H9 (cell line): ENCODE measurements at regions not wholly inside any gene's neighbourhood (a gene's known extent, or its start where the extent isn't known, plus 50 kb on each side); places are given as distances from the start of the nearest gene placed in this dataset.

Experiments
- DNase-seq: peaks from one replicate; pipeline ENCODE4 v3.0.0-alpha.2; 2017
- H2AFZ ChIP-seq: one replicate; pipeline ENCODE4 v1.6.1; 2013; ENCODE audit warnings: mild to moderate bottlenecking, low read length, control low read depth, moderate library complexity
- H2AK5ac ChIP-seq: 2 replicates; pipeline ENCODE4 v1.6.1; 2013; ENCODE audit warnings: low read length, control low read depth, mixed read lengths; ENCODE audit not compliant: insufficient read length
- H2BK120ac ChIP-seq: one replicate; pipeline ENCODE4 v1.6.1; 2013; ENCODE audit warnings: low read depth, mild to moderate bottlenecking, low read length, control low read depth, inconsistent platforms; ENCODE audit not compliant: poor library complexity, severe bottlenecking
- H2BK12ac ChIP-seq: 2 replicates; pipeline ENCODE4 v1.6.1; 2013; ENCODE audit warnings: low read length, control low read depth, mixed read lengths, low read depth; ENCODE audit not compliant: insufficient read length
- H2BK15ac ChIP-seq: 2 replicates; pipeline ENCODE4 v1.6.1; 2013; ENCODE audit warnings: low read depth, low read length, control low read depth
- H2BK20ac ChIP-seq: one replicate; pipeline ENCODE4 v1.6.1; 2013; ENCODE audit warnings: low read depth, mild to moderate bottlenecking, low read length, control low read depth, inconsistent platforms; ENCODE audit not compliant: poor library complexity, severe bottlenecking
- H2BK5ac ChIP-seq: 2 replicates; pipeline ENCODE4 v1.6.1; 2013; ENCODE audit warnings: low read length, control low read depth, mixed read lengths; ENCODE audit not compliant: insufficient read length
- H3K14ac ChIP-seq: 2 replicates; pipeline ENCODE4 v1.6.1; 2013; ENCODE audit warnings: low read length, control low read depth; ENCODE audit not compliant: insufficient read depth
- H3K18ac ChIP-seq: 2 replicates; pipeline ENCODE4 v1.6.1; 2013; ENCODE audit warnings: low read depth, mild to moderate bottlenecking, mixed read lengths, low read length, control low read depth; ENCODE audit not compliant: insufficient read length
- H3K23ac ChIP-seq: 2 replicates; pipeline ENCODE4 v1.6.1; 2013; ENCODE audit warnings: low read length, control low read depth, mixed read lengths, low read depth; ENCODE audit not compliant: insufficient read length
- H3K23me2 ChIP-seq: 2 replicates; pipeline ENCODE4 v1.6.1; 2013; ENCODE audit warnings: low read depth, mild to moderate bottlenecking, mixed read lengths, low read length, control low read depth; ENCODE audit not compliant: insufficient read length, poor library complexity, severe bottlenecking
- H3K27ac ChIP-seq: 2 replicates; pipeline ENCODE4 v1.5.1; 2013; ENCODE audit warnings: low read length, control low read depth, mixed read lengths, low read depth; ENCODE audit not compliant: insufficient read length
- H3K27me3 ChIP-seq: 2 replicates; pipeline ENCODE4 v1.6.1; 2013; ENCODE audit warnings: low read length, control low read depth, inconsistent platforms; ENCODE audit not compliant: insufficient read depth
- H3K4ac ChIP-seq: 2 replicates; pipeline ENCODE4 v1.6.1; 2013; ENCODE audit warnings: low read depth, mild to moderate bottlenecking, control low read depth, inconsistent platforms, low read length, moderate library complexity
- H3K4me1 ChIP-seq: 2 replicates; pipeline ENCODE4 v1.6.1; 2013; ENCODE audit warnings: low read length, control low read depth, inconsistent platforms; ENCODE audit not compliant: insufficient read depth
- H3K4me2 ChIP-seq: 2 replicates; pipeline ENCODE4 v1.6.1; 2013; ENCODE audit warnings: low read length, control low read depth, mixed read lengths; ENCODE audit not compliant: insufficient read length, insufficient read depth
- H3K56ac ChIP-seq: 2 replicates; pipeline ENCODE4 v1.6.1; 2013; ENCODE audit warnings: low read depth, mild to moderate bottlenecking, mixed read lengths, low read length, control low read depth; ENCODE audit not compliant: insufficient read length
- H3K79me1 ChIP-seq: 2 replicates; pipeline ENCODE4 v1.6.1; 2013; ENCODE audit warnings: low read depth, mild to moderate bottlenecking, moderate library complexity, low read length, control low read depth, inconsistent platforms; ENCODE audit not compliant: insufficient read depth, poor library complexity, severe bottlenecking
- H3K79me2 ChIP-seq: 2 replicates; pipeline ENCODE4 v1.6.1; 2013; ENCODE audit warnings: low read length, control low read depth, inconsistent platforms; ENCODE audit not compliant: insufficient read depth
- H3K9ac ChIP-seq: 2 replicates; pipeline ENCODE4 v1.6.1; 2013; ENCODE audit warnings: low read length, control low read depth, mixed read lengths; ENCODE audit not compliant: insufficient read length; ENCODE audit errors: extremely low read depth
- H3K9me3 ChIP-seq: one replicate; pipeline ENCODE4 v1.6.1; 2013; ENCODE audit warnings: low read depth, low read length, inconsistent platforms; ENCODE audit not compliant: control insufficient read depth
- H3T11ph ChIP-seq: one replicate; pipeline ENCODE4 v1.6.1; 2013; ENCODE audit warnings: mild to moderate bottlenecking, low read length, control low read depth, inconsistent platforms
- H4K20me1 ChIP-seq: one replicate; pipeline ENCODE4 v1.6.1; 2013; ENCODE audit not compliant: control insufficient read depth, insufficient read length, insufficient read depth
- H4K5ac ChIP-seq: 2 replicates; pipeline ENCODE4 v1.6.1; 2013; ENCODE audit warnings: low read depth, mild to moderate bottlenecking, mixed read lengths, low read length, control low read depth; ENCODE audit not compliant: insufficient read length
- H4K8ac ChIP-seq: replicated peaks from 2 replicates; pipeline ENCODE4 v1.6.1; 2013; ENCODE audit warnings: low read length, control low read depth, mixed read lengths, low read depth; ENCODE audit not compliant: insufficient read length
- H4K91ac ChIP-seq: 2 replicates; pipeline ENCODE4 v1.6.1; 2013; ENCODE audit warnings: low read depth, mild to moderate bottlenecking, moderate library complexity, mixed read lengths, low read length, control low read depth; ENCODE audit not compliant: insufficient read length
- H3K27ac Mint-ChIP-seq, 3 experiments: 2 replicates in 2 of 3; 3 replicates in 1 of 3; pipeline ENCODE4 v1.8.0; 2020 to 2021; ENCODE audit warnings: mixed read lengths in 3 of 3, mild to moderate bottlenecking in 1 of 3, moderate library complexity in 1 of 3
- H3K27me3 Mint-ChIP-seq: 2 replicates; pipeline ENCODE4 v1.8.0; 2021; ENCODE audit warnings: low read depth, mild to moderate bottlenecking, moderate library complexity, mixed read lengths
- H3K36me3 Mint-ChIP-seq, 3 experiments: 2 replicates in 2 of 3; 3 replicates in 1 of 3; pipeline ENCODE4 v1.8.0; 2020 to 2021; ENCODE audit warnings: low read depth in 3 of 3, mixed read lengths in 3 of 3; ENCODE audit not compliant: insufficient read depth in 1 of 3
- H3K4me1 Mint-ChIP-seq, 2 experiments: 2 replicates each; pipeline ENCODE4 v1.8.0; 2020; ENCODE audit warnings: mixed read lengths in 2 of 2
- H3K4me3 Mint-ChIP-seq, 2 experiments: 2 replicates in 1 of 2; 3 replicates in 1 of 2; pipeline ENCODE4 v1.8.0; 2020 to 2021; ENCODE audit warnings: mild to moderate bottlenecking in 2 of 2, mixed read lengths in 2 of 2, moderate library complexity in 1 of 2
- H3K9me3 Mint-ChIP-seq, 2 experiments: 2 replicates in 1 of 2; 3 replicates in 1 of 2; pipeline ENCODE4 v1.8.0; 2020; ENCODE audit warnings: mild to moderate bottlenecking in 2 of 2, mixed read lengths in 2 of 2, moderate library complexity in 1 of 2
- WGBS: extraction: QIAGEN DNeasy Blood & Tissue Kit; methylation state at CpG from one replicate; pipeline ENCODE4 v1.1.7; 2013; ENCODE audit warnings: missing lambda C conversion rate, low lambda C conversion rate, mixed read lengths; ENCODE audit not compliant: insufficient read length; ENCODE audit errors: extremely low coverage; 5-methylcytosine and 5-hydroxymethylcytosine counted together
- TF ChIP-seq, protein P1 (sequence below): fragments of 200-600 bp; sonication (generic); conservative IDR thresholded peaks from 3 replicates; pipeline ENCODE4 v1.8.0; 2021; ENCODE audit warnings: antibody characterized with exemption, mild to moderate bottlenecking

DNA sequence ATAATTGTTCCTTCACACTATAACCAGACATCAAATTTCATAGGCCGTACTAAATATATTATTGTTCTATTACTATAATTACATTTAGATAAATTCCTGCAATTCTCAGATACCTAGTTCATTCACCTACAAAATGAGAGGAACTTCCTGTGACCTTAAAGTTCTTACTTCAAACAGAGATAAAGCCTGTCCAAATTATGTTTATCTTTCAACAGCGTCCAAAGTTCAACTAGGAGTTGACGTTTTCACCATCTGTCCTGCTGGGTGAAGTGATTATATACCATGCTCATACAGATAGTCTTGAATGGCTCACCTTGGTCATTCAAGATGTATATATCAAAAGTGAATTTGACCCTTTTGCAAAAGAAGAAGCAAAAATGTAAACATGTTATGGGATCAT is 440.6 kb downstream of the CDH8 start:
- Histone ChIP-seq H2AK5ac (no peak overlapping the region), H3K14ac (no peak overlapping the region), H2BK20ac (no peak overlapping the region), H2AFZ (no peak overlapping the region), H3K23me2 (no peaks in the 10 kb centered on the region), H2BK15ac (no peak overlapping the region), H3K27ac (no peak overlapping the region), H3K9ac (no peak overlapping the region), H3K79me1 (no peaks in the 10 kb centered on the region), H4K5ac (no peak overlapping the region), H2BK12ac (no peak overlapping the region), H3K18ac (no peak overlapping the region), H3K23ac (no peak overlapping the region), H2BK5ac (no peak overlapping the region), H3K79me2 (no peaks in the 10 kb centered on the region), H3T11ph (no peak overlapping the region), H4K8ac (no peak overlapping the region), H2BK120ac (no peak overlapping the region), H3K27me3 (no peaks in the 10 kb centered on the region), H3K9me3 (no peaks in the 10 kb centered on the region), H4K91ac (no peak overlapping the region), H3K4me1 (no peaks in the 10 kb centered on the region), H4K20me1 (no peaks in the 10 kb centered on the region), H3K4me2 (no peak overlapping the region), H3K4ac (no peak overlapping the region), H3K56ac (no peak overlapping the region)
- Mint-ChIP-seq H3K36me3 (peaks cover 0 to 12% (median 4%) of the 10 kb centered on the region in 3 experiments; a peak in 6 of 7 replicates), H3K27ac (no peak overlapping the region), H3K9me3 (peaks cover 16 to 21% of the 10 kb centered on the region in 2 experiments; a peak in 4 of 5 replicates), H3K4me1 (no peaks in the 10 kb centered on the region), H3K4me3 (no peak overlapping the region), H3K27me3 (no peaks in the 10 kb centered on the region)
- no CpG with 5 or more reads among the region's 3 CpGs for WGBS
- TF ChIP-seq, protein P1, sequence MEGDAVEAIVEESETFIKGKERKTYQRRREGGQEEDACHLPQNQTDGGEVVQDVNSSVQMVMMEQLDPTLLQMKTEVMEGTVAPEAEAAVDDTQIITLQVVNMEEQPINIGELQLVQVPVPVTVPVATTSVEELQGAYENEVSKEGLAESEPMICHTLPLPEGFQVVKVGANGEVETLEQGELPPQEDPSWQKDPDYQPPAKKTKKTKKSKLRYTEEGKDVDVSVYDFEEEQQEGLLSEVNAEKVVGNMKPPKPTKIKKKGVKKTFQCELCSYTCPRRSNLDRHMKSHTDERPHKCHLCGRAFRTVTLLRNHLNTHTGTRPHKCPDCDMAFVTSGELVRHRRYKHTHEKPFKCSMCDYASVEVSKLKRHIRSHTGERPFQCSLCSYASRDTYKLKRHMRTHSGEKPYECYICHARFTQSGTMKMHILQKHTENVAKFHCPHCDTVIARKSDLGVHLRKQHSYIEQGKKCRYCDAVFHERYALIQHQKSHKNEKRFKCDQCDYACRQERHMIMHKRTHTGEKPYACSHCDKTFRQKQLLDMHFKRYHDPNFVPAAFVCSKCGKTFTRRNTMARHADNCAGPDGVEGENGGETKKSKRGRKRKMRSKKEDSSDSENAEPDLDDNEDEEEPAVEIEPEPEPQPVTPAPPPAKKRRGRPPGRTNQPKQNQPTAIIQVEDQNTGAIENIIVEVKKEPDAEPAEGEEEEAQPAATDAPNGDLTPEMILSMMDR: no peak
- no peak for DNase-seq
